ENCODE measurements at regions not wholly inside any gene's neighbourhood (a gene's known extent, or its start where the extent isn't known, plus 50 kb on each side); places are given as distances from the start of the nearest gene placed in this dataset.
"Not testable (repeated sequence)": the region's sequence is repeated elsewhere in the genome, so short reads cannot be mapped to it uniquely, and the experiment has no call there.

DNA sequence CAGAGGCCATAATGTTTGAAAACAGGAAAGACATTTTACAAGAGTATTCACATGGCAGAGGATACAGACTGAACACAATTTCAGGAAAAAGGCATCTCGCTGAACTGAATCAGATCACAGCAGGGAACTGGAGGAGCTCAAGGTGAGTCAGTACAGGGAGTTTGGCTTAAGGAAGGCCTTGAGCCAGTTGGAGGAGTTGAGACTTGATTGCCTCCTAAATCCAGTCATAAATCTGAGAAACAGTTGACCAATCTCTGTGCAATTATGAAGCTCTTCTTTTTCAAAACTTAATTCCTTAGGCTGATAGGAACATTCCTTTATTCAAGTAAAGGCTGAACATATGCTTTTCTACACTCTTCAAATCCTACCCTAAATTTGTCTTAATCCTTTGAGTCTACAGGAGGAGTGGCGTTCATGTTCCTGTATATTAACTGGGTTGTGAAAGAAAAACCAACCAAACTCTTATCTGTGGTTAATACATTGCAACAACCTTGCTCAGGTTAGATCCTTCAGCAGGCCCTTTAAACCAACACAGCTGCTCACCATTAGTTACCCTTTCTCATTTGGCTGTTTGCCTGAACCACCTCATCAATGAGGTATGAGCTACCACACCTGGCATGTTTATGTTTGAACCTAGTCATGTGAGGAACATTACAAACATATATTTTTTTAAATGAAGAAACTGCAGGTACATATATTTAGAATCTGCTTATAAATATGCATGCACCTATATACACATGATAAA is 404.1 kb upstream of the ATP11B start:
- DNase-seq (ENCODE audit: low read depth in 3 of 3, low spot score in 1 of 3): no peak

DNA sequence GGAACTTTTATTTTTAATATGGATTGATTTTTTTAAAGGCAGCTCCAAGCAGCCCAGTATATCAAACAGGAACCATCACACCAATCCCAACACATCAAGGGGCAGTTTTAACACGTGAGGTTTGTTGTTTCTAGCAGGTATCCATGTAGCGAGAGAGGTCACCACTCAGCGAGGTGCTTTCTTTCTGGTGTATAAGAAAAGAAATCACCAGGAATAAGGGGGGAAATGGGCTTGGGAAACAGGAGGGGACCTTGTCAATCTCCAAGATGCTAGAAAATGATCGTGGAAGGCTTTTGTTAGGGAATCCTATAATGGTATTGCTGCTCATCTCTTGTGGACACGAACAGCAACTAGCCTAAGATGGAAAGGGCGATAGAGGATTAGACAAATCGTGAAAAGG is 402.9 kb upstream of the ATP11B start:
- no peak for DNase-seq (ENCODE audit: low read depth in 3 of 3, low spot score in 1 of 3)

DNA sequence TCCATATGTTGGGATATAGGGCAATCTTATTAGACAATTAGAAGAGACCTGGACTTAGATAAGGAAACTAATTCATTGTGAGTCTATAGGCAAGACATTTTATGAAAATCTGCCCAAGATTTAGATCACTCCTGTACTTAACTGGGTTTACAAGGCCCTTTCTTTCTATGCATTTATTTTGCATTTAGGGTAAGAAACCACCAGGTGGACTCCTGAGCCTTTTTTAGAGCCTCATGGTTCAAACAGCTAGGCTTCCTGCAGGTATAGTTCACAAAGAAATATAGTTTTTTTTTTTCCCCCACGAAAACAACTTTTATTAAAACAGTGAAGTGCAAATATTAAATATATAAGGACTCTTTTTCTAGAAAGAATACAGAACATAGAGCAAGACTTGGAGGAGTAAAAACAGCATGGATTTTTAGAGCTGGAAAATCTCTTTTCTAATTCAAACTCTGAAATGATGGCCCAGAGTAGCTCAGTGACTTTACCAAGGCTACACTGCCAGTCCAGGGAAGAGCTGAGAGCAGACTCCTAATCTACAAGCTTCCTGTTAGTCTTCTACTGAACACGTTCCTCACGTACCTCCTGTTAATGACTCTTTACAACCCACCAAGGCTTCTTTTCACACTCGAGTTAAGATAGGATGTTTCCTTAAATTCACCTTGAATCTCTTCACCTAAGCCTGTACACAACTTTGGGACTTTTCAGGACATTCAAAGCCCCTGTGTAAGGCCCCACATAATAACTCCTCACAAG is 400.9 kb upstream of the ATP11B start:
- DNase-seq (ENCODE audit: low read depth in 3 of 3, low spot score in 1 of 3): no peak

DNA sequence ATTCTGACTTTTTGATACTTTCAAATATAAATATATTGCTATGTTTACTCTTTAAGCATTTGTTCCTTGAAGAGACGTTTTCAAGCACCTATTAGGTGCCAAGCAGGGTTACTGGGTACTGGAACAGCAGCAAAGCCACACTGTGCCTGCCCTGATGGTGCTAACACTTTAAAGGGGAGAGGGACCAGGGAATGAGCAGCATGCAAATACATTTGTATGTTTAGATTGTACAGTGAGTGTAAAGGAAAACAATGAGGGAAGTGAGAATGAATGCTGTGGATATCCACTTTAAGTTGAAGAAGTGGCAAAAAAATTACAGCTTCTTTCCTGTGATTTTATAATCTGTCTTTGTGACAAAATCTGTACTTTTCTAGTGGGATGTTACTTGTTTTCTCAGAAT is 400.2 kb upstream of the ATP11B start:
- no peak for DNase-seq (ENCODE audit: low read depth in 3 of 3, low spot score in 1 of 3)

DNA sequence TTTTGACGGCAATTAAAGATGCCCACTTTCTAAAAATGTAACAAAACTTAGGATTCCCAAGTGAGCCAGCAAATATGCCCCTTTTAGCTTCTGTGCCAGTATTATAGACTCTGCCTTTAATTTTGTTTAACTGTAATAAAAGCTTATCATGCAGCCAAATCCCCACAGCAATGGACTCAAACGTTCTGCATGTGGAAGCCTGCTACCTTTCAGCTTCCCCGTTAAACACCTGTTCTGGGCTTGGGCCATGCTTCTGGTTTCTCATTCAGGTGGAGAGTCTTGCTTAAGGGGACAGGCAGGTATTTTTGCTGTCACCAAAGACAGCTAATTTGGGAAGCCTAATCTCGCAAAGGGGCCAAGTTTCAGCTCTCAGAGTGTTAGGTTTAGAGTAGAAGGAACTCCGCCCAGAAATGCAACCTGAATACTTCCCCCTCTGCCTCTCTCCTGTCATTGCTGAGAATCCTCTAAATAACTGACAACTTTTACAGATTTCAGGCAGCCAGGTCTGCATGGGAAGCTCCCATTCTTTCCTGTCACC is 399.4 kb upstream of the ATP11B start:
- DNase-seq (ENCODE audit: low read depth in 3 of 3, low spot score in 1 of 3): no peak

DNA sequence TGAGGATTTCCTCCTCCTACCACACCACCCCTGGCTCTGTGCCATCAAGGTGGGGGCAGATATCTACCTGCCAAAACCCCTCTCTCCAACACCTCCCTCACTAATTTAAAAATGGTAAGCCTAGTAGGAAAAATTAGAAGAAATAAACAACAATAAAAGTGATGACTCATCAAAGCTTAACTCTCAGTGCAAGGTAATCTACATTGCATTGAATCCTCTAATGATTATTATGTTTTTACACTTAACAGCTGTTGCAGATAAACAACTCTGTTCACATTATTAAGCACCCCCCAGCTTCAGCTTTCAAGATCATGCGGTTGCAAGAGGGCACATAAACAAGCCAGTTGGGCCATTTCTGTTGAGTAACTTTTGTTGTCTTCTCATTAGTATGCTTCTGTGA is 396.1 kb upstream of the ATP11B start:
- DNase-seq (ENCODE audit: low read depth in 3 of 3, low spot score in 1 of 3): no peak

DNA sequence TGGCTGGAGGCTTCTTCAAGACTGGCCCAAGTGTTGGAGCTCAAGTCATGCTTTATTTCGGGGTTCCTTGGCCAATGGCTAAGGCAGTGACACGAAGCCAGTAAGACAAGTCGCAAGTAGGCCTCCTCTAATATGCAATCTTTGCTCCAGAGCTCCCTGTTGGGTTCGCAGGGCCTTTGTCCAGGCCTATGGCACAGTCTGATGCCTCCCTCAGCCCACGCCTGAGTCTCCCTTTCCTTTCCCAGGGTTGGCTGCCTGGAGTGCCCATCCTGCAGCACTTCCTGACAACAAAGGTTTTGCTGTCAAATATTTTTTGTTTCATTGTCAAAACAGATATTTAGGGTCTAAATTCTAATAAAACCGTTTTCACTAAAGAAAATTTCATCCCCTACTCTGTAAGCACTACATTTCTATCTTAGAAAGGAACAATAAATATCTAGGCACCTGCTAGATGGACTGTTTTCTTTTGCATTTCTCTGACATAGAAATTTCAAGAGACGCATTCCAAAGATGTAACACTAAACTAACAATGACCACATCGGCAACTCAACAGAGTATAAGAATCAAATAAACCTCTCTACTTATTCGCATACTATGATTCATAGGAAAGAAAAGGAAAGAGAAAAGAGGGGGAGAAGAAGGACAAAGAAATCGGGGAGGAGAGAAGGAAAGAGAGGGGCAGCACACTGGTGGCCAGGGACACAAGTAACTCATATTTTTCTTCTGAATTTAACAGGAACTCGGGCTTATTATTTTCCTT is 393.1 kb upstream of the ATP11B start:
- DNase-seq (ENCODE audit: low read depth in 3 of 3, low spot score in 1 of 3): no peak

DNA sequence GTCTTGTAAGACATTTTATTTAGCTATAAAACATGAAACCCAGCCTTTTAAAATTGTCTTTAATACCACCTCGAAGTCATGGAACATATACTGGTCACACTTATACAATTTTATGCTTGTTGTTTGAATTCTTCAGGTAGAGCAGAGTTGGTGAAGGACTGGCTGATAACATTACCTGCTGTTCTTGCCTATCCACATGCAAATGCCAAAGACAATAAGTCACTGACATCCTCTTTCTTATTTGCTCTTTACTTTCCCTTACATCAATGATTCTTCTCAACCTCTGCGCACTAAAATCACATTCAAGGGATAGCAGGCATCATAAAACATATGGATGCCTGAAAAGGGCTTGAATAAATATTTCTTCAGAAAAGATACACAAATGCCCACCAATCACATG is 392.5 kb upstream of the ATP11B start:
- DNase-seq (ENCODE audit: low read depth in 3 of 3, low spot score in 1 of 3): no peak

DNA sequence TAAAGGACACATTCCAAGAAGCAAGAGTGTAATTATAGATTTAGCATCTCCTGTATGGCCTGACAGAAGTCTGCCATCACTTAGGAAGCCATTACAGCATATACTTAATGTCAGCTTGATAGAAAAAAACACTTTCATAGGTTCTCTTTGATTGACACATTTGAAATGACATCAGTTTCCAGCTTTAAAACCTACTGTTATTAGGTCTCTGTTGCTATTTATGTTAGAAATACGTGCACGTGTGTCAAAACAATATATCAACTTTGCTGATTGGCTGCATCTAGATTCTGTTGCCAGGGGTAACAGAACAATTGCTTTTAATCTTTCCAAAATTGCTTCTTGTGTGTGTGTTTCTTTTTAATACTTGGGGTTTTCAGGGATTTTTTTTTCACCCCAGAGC is 389.3 kb upstream of the ATP11B start:
- no peak for DNase-seq (ENCODE audit: low read depth in 3 of 3, low spot score in 1 of 3)

DNA sequence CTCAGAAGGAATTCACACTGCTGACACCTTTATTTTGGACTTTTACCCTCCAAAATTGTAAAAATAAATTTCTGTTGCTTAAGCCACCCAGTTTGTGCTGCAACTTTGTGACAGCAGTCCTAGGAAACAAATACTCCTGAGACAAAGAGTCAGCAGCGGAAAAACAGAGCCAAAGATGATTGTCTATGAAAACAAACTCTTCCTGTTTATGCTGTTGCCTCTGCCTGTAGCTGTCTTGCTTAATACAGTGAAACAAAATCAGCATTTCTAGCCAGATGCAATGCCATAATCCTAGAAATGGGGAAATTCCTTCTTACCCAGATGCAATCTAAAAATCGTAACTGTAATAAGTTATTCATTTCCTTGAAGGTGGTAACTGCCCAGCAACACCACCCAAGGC is 387.5 kb upstream of the ATP11B start:
- no peak for DNase-seq (ENCODE audit: low read depth in 3 of 3, low spot score in 1 of 3)

DNA sequence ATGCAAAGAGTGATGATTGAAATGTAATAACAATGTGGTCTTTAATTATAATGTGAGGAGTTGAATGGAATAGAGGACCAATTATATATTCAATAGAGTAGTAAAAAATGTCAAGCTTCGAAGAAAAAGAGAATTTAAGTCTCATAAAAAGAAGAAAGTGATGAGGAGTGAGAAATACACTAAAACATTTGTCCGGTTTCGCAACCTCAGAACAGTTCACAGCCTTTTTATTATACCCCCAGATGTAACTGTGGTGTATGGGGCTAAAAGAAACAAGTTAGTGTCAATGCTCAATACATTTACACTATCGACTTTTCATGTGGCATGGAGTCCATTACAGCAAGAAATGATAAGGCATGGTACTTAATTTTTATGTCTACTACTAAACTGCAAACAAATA is 386.5 kb upstream of the ATP11B start:
- no peak for DNase-seq (ENCODE audit: low read depth in 3 of 3, low spot score in 1 of 3)

DNA sequence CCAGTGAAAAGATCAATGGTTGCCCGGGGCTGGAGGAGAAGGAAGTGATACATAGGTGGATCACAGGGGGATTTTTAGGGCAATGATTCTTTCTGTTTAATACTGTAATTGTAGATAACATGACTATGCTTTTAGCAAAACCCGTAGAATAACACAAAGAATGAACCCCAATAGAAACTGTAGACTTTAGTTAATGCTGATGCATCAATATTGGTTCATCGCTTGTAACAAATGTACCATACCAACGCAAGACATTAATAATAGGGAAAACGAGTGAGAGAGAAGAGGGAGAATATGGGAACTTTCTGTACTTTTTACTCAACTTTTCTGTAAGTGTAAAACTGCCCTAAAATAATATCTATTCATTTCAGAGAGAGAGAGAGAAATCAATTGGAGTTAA is 383.3 kb upstream of the ATP11B start:
- no peak for DNase-seq (ENCODE audit: low read depth in 3 of 3, low spot score in 1 of 3)

DNA sequence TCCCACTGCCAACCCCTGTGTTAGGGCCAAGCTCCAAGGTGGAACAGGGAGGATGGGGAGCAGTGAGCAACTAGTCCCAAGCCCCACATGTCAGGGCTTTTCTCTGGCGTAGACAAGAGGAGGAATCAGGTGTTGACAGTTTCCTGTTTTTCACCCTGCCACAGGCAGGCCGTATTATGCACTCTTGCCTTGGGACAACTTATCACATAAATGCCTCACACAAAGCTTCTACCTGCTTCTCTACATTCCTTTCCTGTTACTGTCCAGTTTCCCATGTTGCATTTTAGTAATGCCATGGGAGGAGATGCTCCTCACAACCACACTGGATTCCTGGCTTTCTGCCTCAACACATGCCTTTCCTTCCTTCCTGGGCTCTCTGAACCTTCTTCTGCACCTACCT is 381.2 kb upstream of the ATP11B start:
- DNase-seq (ENCODE audit: low read depth in 3 of 3, low spot score in 1 of 3): no peak

DNA sequence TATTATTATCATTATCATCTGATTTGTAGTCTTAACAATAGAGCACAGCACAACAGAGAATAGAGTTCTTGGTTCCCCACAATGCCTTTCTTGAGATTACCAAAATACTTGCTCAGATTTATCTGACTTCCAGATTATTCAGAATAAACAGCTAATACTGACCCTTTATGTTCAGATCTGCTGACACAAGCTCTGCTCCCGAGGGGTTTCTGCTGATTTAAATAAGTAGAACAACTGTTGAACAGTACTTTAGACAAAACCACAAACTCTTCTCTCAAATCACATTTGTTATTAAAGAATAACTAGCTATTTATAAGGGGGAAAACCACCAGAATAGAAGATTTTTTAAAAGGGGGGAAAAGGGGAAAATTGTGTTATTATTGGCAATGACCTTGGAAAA is 380.2 kb upstream of the ATP11B start:
- DNase-seq (ENCODE audit: low read depth in 3 of 3, low spot score in 1 of 3): no peak

DNA sequence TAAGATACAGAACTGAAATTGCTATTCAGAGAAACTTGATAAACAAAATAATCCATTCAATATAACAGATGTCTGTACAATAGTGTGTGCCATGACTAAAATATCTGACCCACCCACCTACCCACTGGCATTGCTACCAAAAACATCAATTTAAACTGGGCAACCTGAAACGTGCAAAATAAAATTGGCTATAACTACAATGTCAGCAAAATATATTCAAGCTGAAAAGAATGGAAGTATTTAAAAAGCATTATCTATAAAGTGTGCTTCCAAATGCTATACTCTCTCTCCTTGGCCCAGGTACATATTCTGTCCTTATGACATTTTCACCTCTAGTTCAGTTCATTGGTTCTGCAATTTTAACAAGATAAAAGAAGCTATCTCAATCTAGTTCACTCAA is 379.6 kb upstream of the ATP11B start:
- DNase-seq (ENCODE audit: low read depth in 3 of 3, low spot score in 1 of 3): no peak

DNA sequence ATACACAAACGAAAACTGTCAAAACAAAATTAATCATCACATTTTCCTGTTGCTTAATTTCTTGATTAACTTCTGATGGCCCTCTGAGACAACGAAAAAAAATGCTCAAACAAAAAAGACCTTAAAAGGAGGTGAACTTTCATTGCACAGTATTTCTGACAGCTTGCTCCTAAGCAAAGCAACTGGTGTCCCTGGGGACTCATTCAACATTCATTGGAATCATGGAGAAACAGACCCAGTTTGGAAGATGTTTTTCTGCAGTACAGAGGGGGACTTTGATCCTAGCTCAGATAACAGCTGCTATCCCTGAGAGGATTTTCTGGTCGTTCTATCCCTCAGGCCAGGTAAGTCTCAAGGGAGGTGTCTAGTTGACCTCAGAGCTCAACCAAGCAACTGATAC is 378.7 kb upstream of the ATP11B start:
- no peak for DNase-seq (ENCODE audit: low read depth in 3 of 3, low spot score in 1 of 3)

DNA sequence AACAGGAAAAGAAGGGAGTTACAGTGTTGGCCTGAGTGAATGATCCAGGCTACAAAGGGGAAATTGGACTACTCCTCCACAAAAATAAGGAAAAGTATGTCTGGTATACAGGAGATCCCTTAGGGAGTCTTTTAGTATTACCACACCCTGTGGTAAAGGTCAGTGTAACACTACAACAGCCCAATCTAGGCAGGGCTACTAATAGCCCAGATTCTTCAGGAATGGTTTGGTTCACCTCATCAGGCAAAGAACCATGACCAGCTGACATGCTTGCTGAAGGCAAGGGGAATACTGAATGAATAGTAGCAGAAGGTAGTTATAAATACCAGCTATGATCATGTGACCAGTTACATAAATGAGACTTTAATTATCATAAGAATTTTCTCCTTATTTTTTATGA is 372.6 kb upstream of the ATP11B start:
- DNase-seq (ENCODE audit: low read depth in 3 of 3, low spot score in 1 of 3): no peak

DNA sequence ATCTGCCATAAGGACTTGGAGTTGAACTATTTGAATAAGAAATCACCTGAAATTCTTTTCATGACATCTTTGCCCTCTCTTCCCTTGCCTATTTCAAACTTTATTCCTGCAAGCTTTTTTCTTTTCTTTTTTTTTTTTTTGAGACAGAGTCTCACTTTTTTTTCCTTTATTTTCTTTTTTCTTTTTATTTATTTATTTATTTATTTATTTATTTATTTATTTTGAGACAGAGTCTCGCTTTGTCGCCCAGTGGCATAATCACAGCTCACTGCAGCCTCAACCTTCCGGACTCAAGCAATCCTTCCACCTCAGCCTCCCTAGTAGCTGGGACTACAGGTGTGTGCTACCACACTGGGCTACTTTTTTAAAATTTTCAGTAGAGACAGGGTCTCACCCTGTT is 369.3 kb upstream of the ATP11B start:
- no peak for DNase-seq (ENCODE audit: low read depth in 3 of 3, low spot score in 1 of 3)

DNA sequence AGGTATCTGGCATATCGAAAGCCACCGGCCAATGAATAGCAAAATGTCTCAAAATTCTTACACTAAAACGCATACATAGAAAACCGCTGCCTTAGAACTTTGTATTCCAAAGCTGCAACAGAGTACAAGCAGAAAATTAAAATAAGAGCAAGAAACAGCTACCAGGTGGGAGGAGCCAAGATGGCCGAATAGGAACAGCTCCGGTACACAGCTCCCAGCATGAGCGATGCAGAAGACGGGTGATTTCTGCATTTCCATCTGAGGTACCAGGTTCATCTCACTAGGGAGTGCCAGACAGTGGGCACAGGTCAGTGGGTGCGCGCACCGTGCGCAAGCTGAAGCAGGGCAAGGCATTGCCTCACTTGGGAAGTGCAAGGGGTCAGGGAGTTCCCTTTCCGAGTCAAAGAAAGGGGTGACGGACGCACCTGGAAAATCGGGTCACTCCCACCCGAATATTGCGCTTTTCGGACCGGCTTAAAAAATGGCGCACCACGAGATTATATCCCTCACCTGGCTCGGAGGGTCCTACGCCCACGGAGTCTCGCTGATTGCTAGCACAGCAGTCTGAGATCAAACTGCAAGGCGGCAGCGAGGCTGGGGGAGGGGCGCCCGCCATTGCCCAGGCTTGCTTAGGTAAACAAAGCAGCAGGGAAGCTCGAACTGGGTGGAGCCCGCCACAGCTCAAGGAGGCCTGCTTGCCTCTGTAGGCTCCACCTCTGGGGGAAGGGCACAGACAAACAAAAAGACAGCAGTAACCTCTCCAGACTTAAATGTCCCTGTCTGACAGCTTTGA is 367.2 kb upstream of the ATP11B start:
- DNase-seq (ENCODE audit: low read depth in 3 of 3, low spot score in 1 of 3): not testable (repeated sequence)

DNA sequence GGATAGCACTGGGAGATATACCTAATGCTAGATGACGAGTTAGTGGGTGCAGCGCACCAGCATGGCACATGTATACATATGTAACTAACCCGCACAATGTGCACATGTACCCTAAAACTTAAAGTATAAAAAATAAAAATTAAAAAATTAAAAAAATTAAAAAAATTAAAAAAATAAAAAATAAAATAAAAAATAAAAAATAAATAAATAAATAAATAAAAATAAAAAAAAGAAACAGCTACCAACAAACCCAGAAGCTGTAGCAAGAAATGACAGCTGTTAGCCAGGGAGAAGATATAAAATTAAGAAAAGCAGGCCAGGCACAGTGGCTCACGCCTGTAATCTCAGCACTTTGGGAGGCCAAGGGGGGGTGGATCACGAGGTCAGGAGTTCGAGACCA is 361.3 kb upstream of the ATP11B start:
- DNase-seq (ENCODE audit: low read depth in 3 of 3, low spot score in 1 of 3): not testable (repeated sequence)

DNA sequence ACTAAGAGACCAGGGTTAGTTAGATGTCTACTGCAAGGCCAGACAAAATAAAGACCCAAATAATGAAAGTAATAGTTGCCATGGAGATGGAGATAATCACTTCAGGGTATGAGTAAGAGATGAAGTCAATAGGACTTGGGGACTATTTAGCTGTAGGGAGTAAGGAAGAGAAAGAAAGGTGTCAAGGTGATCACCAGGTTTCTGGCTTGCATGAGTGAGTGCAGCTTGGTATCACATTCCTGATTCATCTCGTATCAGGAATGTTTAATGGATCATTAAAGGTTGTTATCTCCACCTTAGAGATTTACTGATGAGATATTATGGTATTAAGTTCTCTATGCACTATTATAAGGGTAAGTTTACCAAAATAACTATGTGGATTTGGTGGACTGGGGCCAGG is 357.4 kb upstream of the ATP11B start:
- DNase-seq (ENCODE audit: low read depth in 3 of 3, low spot score in 1 of 3): no peak
